Adrenal gland (tissue), 5 donors: ENCODE measurements at regions not wholly inside any gene's neighbourhood (a gene's known extent, or its start where the extent isn't known, plus 50 kb on each side); places are given as distances from the start of the nearest gene placed in this dataset.

Experiments used
- CTCF ChIP-seq, 6 experiments: fragments of 450-650 bp in 4 of 6; fragments of 200-600 bp in 2 of 6; sonication (generic) in 1 of 6; IDR thresholded peaks; 1 replicate in 5 of 6; 2 replicates in 1 of 6; pipeline versions ENCODE4 v1.5.1 to v1.8.0; 2016 to 2021; ENCODE audit warnings: antibody characterized with exemption in 6 of 6, mild to moderate bottlenecking in 2 of 6, moderate library complexity in 1 of 6
- POLR2A ChIP-seq, 2 donors: fragments of 450-650 bp; IDR thresholded peaks; one replicate each; pipeline ENCODE4 v1.6.1; 2017; ENCODE audit warnings: antibody characterized with exemption in 2 of 2, mild to moderate bottlenecking in 2 of 2, moderate library complexity in 1 of 2
- donor health status: DM: no; HTN: no; CAD: no.

- TF ChIP-seq CTCF (IDR thresholded peaks at IDR 0.05) (no peak), POLR2A (IDR thresholded peaks at IDR 0.05) (no peak)
Observed at GRCh38 chr6:137290601-137291261, 71.5 kb upstream of the IFNGR1 start.
